HG02678 (cell line): ENCODE measurements at regions not wholly inside any gene's neighbourhood (a gene's known extent, or its start where the extent isn't known, plus 50 kb on each side); places are given as distances from the start of the nearest gene placed in this dataset.
A peak's percentile ranks its signal among the peaks of the same experiment; 100 is the strongest.

ENCODE experiments used
- ATAC-seq: cut with Tn5 transposase; IDR thresholded peaks from one replicate; pipeline ENCODE4 v1.9.1; 2021; ENCODE audit warnings: mild to moderate bottlenecking, moderate library complexity; ENCODE audit not compliant: unreplicated experiment

GRCh38 chr10:117635826-117636225 is 93.3 kb downstream of the EMX2 start:
- ATAC-seq = no peak

GRCh38 chr10:117638200-117638599 is 95.7 kb downstream of the EMX2 start:
- ATAC-seq = no peak

GRCh38 chr10:117638664-117639200 is 96.2 kb downstream of the EMX2 start:
- ATAC-seq = no peak

- ATAC-seq = no peak
Observed at GRCh38 chr10:117640406-117640805, 97.9 kb downstream of the EMX2 start.

- ATAC-seq = no peak
Observed at GRCh38 chr10:117646718-117647117, 104.2 kb downstream of the EMX2 start.

- no peak for ATAC-seq
Observed at GRCh38 chr10:117647306-117647705, 104.8 kb downstream of the EMX2 start.

GRCh38 chr10:117651121-117651520 is 108.6 kb downstream of the EMX2 start:
- no peak for ATAC-seq

GRCh38 chr10:117652228-117653169 is 110.0 kb downstream of the EMX2 start:
- peak; percentile 14 for ATAC-seq

GRCh38 chr10:117653170-117653515 is 110.6 kb downstream of the EMX2 start:
- peak; percentile 73 for ATAC-seq

GRCh38 chr10:117654105-117654504 is 111.6 kb downstream of the EMX2 start:
- no peak for ATAC-seq

GRCh38 chr10:117656385-117657367 is 114.1 kb downstream of the EMX2 start:
- ATAC-seq = peak; percentile 87

GRCh38 chr10:117661316-117661715 is 118.8 kb downstream of the EMX2 start:
- ATAC-seq = no peak

- no peak for ATAC-seq
Observed at GRCh38 chr10:117662126-117662525, 119.6 kb downstream of the EMX2 start.

GRCh38 chr10:117662751-117663540 is 120.4 kb downstream of the EMX2 start:
- ATAC-seq = no peak

- peak; percentile 99 for ATAC-seq
Observed at GRCh38 chr10:117663750-117664149, 121.2 kb downstream of the EMX2 start.

- no peak for ATAC-seq
Observed at GRCh38 chr10:117664288-117664687, 121.7 kb downstream of the EMX2 start.

- no peak for ATAC-seq
Observed at GRCh38 chr10:117666166-117666565, 123.6 kb downstream of the EMX2 start.

GRCh38 chr10:117666965-117667364 is 124.4 kb downstream of the EMX2 start:
- no peak for ATAC-seq

- no peak for ATAC-seq
Observed at GRCh38 chr10:117667831-117668230, 125.3 kb downstream of the EMX2 start.

GRCh38 chr10:117668327-117669008 is 125.9 kb downstream of the EMX2 start:
- no peak for ATAC-seq
